Middle frontal gyrus (tissue), 1 donor: ENCODE measurements at regions not wholly inside any gene's neighbourhood (a gene's known extent, or its start where the extent isn't known, plus 50 kb on each side); places are given as distances from the start of the nearest gene placed in this dataset.

Source experiments
- DNase-seq: peaks from one replicate; pipeline ENCODE4 v3.0.0-alpha.2; 2015; ENCODE audit warnings: low spot score; ENCODE audit errors: extremely low spot score

GRCh38 chr6:139508023-139508422 lies 133.6 kb upstream of the CITED2 start:
- no peak for DNase-seq

GRCh38 chr6:139500977-139501376 lies 126.5 kb upstream of the CITED2 start:
- no peak for DNase-seq

DNA sequence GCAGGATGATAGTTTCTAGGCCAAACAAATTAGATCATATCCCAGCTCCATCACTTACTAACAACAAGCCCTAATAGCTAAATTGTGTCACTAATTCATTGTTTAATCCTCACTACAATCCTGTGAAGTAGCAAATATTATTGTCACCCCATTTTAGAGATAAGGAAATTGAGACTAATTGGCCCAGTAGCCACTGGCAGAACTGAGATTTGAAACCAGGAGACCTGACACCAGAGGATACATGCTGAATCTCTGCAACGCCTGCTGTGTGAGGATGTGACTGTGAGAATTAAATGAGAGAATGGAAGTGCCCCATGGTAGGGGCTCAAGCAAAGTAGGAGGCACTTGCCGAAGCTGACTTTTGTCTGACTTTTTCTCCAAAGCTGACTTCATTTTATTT lies 124.3 kb upstream of the CITED2 start:
- DNase-seq = no peak

GRCh38 chr6:139497345-139497961 lies 123.0 kb upstream of the CITED2 start:
- no peak for DNase-seq

- no peak for DNase-seq
Observed at GRCh38 chr6:139496654-139497344, 122.4 kb upstream of the CITED2 start.

DNA sequence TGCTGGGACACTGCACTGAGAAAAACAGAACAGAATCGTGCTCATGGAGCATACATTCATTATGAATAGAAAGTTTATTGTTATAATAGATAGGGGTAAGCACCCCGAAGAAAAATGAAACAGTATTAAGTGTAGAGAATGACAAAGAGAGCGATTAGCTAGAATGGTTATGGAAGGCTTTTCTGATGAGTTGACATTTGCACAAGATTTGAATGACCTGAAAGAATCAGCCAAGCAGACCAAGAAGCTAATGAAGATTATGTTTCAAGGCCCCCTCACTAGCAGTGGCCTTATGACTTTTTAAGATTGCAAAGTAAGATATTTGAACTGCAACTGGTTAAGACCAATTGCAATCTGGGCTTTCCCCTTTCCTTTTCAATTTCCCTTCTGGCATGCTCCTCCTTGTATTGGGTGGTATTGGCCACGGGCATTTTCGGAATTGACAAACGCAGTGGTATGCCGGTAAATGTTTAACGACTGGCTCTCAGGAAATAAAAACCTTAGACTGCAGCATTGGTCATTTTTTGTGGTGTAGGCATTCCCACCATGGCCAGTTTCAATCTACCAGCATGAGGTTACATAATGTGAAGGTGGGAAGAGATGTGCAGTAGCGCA lies 120.0 kb upstream of the CITED2 start:
- DNase-seq = no peak

DNA sequence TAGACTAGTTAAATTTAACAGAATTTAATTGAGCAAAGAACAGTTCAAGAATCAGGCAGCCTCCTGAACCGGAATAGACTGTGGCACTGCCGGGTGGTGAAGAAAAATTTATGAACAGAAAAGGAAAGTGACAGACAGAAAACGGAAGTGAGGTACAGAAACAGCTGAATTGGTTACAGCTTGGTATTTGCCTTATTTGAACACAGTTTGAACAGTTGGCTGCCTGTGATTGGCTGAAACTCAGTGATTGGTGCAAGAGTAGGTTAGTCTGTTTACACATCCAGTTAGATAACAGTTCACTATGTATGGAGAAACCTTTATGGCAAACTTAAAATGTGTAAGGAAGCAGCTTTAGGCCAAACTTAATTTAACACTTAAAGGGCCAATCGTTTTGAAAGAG lies 116.0 kb upstream of the CITED2 start:
- DNase-seq = no peak

DNA sequence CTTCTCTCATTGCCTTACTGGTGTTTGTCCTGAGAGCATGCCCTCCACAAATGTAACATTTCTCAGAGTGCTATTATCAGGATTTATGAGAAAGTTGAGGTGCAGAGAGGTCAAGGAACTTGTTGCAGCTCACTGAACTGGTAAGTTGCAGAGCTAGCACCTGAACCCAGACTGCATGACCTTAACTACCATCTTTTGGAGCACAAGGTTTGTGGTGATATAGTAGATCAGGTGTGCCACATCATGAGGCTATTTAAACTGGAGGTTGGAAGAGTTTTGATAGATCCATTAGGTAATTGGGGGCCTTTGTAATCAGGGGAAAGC lies 112.0 kb upstream of the CITED2 start:
- no peak for DNase-seq

GRCh38 chr6:139485742-139486475 lies 111.5 kb upstream of the CITED2 start:
- no peak for DNase-seq

GRCh38 chr6:139485185-139485584 lies 110.7 kb upstream of the CITED2 start:
- DNase-seq = no peak

DNA sequence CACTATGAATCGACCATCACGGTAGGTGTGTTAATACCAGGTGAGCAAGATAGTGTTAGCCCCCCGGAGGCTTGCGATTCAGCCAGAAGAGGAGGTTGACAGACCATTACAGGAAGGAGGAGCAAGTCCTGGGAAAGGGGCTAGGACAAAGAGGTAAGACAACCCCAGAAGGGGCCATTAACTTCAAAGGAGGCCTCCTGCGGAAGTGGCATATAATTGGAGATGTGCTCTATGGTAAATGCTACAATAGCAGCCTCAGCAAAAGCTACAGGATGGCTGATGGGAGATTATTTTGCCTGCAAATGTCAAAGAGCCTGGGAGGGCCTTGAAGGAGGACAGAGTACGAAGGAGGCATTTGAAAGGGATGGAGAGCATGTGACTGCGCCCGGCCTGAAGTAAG lies 108.6 kb upstream of the CITED2 start:
- DNase-seq = no peak

DNA sequence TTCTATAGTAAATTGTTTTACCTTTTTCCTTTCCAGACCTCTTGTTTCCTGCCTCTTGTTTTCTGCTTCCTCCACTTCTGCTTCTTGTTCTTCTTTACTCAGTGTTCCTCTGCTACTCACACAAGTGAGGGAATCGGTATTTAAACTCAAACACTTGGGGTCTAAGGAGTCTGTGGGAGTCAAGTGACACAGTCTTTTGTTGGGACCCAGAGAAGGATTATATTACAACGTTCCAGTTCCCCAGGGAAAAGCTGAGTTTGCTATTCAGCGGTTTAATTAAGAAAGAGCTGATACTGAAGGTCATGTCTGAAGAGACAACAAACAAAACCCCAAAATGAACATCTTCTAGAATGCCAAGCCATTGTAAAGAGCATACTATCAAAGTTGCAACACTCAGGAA lies 107.8 kb upstream of the CITED2 start:
- DNase-seq = no peak

- no peak for DNase-seq
Observed at GRCh38 chr6:139480356-139481165, 106.1 kb upstream of the CITED2 start.

GRCh38 chr6:139479433-139480222 lies 105.2 kb upstream of the CITED2 start:
- no peak for DNase-seq

- no peak for DNase-seq
Observed at GRCh38 chr6:139475646-139476045, 101.2 kb upstream of the CITED2 start.

DNA sequence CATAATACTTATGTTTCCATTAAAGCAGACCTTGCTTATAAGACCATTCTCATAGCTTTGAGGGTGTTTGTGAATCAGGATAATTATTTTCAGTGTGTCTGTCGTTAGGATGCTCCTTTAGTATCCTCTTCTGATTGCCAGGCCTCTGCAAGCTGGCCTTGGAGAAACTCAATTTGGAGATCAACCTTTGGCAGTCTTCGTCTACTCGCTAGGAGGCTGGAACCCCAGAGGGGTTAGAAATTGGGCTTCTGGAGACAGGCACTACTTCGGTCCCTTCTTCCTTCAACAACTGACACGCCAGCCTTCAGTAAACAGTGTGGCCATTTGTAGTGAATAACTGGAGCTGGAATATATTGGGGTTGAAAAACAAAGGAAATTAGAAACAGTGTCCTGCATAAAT lies 100.8 kb upstream of the CITED2 start:
- no peak for DNase-seq

DNA sequence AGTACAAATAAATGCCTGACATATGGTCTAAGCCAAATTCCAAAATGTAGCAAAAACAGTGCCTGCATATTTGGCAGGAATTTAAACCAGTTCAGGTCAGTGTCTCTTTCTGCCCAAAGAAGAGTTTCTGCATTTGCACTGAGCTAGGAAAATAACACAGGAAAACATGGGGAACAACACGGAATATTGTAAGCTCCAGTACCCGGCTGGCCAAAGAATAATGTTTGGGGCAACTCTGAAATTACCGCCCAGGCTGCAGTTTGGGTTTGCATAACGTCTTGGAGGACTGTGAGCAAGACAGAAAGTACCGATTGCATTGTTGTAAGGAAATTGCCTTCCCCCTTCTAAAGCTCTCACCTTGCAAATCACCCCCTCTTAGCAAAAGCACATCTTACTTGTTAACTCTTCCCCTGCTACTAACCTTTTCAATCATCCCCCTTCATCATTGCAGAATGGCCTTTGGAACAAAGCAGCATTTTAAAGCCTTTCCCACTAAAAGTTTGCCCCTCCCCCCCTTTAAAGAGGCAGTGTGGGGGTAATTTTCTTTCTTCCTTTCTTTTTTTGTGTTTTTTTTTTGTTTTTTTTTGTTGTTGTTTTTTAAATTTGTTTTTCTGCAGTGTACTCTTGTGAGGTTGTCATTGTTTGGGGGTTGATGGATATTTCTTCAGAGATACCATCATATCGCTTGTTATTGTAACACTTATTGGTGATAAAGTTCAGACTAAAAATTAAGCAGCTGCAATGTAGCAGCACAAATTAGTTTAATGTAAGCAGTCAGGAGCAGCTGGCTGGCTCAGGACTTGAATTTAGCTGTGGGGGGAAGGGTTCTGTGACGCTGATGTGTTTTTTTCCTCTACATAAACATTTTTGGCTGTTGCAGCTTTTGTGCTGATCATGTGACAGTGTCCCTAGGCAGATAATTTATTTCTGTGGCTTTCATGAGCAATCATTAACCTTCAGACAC lies 100.0 kb upstream of the CITED2 start:
- DNase-seq = no peak

DNA sequence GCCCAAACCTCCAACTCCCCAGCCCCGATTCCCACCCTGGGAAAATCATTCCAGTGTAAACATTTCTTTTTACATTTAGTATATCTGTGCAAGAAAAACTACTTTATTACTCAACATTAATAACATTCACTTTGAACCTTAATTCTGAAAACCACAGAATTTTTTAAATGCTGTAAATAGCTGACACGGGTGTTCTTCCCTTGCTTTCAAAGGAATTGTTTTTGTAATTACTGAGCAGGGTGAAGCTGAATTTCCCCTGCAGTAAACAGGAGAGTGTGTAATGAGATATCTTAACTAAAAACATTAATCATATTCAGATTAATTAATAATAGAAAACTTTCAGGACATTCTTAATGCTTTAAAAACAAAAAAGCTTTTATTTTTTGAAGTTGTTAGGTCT lies 99.3 kb upstream of the CITED2 start:
- no peak for DNase-seq

GRCh38 chr6:139473231-139473701 lies 98.8 kb upstream of the CITED2 start:
- DNase-seq = no peak
